ENCODE measurements at regions not wholly inside any gene's neighbourhood (a gene's known extent, or its start where the extent isn't known, plus 50 kb on each side); places are given as distances from the start of the nearest gene placed in this dataset.

DNA sequence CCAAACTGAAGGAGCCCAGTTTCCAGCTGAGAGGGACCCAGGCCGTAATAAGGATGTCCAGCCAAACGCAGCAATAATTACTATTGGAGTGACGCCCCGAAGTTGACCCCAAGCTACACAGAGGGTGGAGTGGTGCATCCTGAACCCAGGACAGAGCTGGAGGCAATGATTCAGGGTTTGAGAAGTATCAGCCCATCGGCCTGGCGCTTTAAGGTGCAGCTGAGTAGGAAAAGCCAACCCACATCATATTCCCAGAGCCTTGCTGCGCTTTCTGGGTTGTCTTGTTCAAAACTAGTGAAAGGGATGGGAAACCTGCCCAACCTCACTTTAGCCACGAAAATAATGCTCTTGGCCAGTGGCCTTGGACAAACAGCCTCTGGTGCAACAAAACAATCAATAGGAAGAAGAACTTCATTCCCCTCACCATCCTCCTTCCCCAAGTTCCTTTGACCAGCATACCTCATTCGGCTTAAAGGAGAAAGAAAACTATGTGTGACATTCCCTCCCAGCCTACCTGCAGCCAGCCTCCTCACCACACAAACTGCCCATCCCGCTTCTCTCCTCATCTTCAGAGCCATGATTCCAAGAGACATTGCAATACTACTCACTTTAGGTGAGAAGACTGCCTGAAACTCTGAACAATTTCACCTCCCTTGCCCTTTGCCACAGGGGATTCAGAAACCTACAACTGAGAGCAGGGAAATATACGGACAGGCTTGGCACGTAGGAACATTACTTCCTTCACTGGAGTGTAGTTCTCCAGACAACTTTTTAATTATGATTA is 217.2 kb upstream of the MKLN1 start:
- no peak for DNase-seq (ENCODE audit: extremely low spot score)
- Histone ChIP-seq H3K36me3 (ENCODE audit: insufficient read depth) (no peaks in the 10 kb centered on the region), H3K27ac (ENCODE audit: low read depth) (peak overlapping the region; percentile 93), H3K4me3 (ENCODE audit: low read depth, low read length) (peak overlapping the region; percentile 61), H3K4me1 (ENCODE audit: insufficient read depth) (no peaks in the 10 kb centered on the region)
- WGBS: 17% methylated on average over 12 of the region's 12 CpGs

DNA sequence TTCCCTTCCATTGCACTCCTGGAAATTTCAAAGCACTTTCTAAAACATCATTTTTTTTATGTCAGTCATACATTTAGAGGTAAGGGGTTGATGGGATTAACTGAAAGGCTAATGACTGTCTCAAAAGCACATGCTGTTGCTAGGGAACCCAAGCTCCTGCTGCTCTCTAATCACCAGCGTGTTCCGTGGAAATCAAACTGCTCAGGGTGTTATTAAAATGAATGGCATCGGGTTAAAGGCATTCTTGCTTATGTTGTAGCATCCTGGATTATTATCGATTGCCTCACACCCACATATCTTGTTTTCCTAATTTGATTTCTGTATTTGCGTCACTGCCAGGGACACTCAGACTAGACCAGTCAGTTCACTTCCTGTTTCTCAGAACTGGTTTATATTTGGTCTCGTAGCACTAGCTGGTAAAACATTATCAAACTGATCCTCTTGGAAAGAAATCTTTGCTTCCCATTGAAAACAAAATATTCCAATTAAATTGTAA is 216.5 kb upstream of the MKLN1 start:
- 19% methylated on average over 6 of the region's 6 CpGs for WGBS
- Histone ChIP-seq H3K36me3 (ENCODE audit: insufficient read depth) (no peaks in the 10 kb centered on the region), H3K27ac (ENCODE audit: low read depth) (peak overlapping the region; percentile 56), H3K4me3 (ENCODE audit: low read depth, low read length) (peak overlapping the region; percentile 61), H3K4me1 (ENCODE audit: insufficient read depth) (no peaks in the 10 kb centered on the region)
- no peak for DNase-seq (ENCODE audit: extremely low spot score)

DNA sequence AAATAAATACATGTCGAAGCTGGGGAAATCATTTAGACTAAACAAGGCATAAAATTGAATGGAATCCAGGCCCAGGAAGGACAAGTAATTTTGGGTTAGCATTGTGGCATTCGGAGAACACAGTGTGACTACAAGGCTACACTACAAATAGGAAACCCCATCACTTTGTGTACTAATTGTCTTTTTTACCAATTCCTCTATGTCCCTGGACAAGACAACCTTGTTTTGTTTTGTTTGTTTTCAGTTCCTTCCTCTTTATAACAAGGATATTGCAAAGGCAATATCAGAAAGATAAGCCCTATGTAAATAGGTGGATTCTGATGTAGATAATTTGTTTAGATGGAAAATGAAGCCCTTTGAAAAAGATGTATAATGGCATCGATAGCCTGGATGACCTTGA is 215.9 kb upstream of the MKLN1 start:
- no peak for DNase-seq (ENCODE audit: extremely low spot score)
- no peaks in the 10 kb centered on the region for H3K36me3 ChIP-seq (ENCODE audit: insufficient read depth)
- no peak overlapping the region for H3K27ac ChIP-seq (ENCODE audit: low read depth)
- WGBS: 81% methylated on average over 3 of the region's 3 CpGs
- H3K4me3 ChIP-seq (ENCODE audit: low read depth, low read length): no peak overlapping the region
- H3K4me1 ChIP-seq (ENCODE audit: insufficient read depth): no peaks in the 10 kb centered on the region

DNA sequence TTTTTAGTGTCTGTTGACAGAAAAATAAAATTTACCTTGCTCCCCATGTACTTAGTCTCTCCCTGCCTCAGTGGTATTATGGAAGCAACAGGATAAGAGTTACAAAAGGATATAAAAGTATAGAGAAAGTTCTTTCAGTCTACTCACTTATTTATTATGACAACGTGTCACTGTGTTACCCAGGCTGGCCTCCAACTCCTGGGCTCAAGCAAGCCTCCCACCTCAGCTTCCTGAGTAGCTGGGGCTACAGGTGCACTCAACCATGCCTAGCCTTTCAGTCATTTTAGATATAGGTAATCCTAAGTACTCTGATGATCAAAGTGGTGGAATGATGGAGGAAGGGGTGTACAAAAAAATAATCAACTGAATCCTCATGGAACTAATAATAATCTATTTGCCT is 215.2 kb upstream of the MKLN1 start:
- no peaks in the 10 kb centered on the region for H3K36me3 ChIP-seq (ENCODE audit: insufficient read depth)
- no peak for DNase-seq (ENCODE audit: extremely low spot score)
- H3K4me1 ChIP-seq (ENCODE audit: insufficient read depth): no peaks in the 10 kb centered on the region
- no peak overlapping the region for H3K27ac ChIP-seq (ENCODE audit: low read depth)
- WGBS: 78% methylated on average over 1 of the region's 1 CpG
- H3K4me3 ChIP-seq (ENCODE audit: low read depth, low read length): no peak overlapping the region

DNA sequence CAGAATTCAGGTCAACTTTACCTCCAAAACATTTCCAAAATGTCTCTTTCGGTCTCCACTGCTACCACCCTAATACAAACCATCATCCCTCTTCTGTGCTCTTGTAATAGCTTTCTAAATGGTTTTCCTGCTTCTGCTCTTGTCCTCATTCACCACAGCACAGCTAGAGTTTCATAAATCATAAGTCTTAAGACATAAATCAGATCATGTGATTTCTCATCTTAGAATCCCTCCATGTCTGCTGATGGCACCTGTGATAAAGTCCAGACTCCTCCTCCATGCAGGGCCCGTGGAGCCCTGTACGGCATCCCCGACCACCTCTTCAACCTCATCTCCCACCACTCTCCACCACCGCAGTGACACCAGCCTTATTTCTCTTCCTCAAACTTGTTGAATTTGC is 212.3 kb upstream of the MKLN1 start:
- WGBS: 78% methylated on average over 5 of the region's 5 CpGs
- Histone ChIP-seq H3K4me1 (ENCODE audit: insufficient read depth) (no peaks in the 10 kb centered on the region), H3K36me3 (ENCODE audit: insufficient read depth) (no peaks in the 10 kb centered on the region), H3K27ac (ENCODE audit: low read depth) (no peak overlapping the region), H3K4me3 (ENCODE audit: low read depth, low read length) (no peak overlapping the region)
- DNase-seq (ENCODE audit: extremely low spot score): no peak

DNA sequence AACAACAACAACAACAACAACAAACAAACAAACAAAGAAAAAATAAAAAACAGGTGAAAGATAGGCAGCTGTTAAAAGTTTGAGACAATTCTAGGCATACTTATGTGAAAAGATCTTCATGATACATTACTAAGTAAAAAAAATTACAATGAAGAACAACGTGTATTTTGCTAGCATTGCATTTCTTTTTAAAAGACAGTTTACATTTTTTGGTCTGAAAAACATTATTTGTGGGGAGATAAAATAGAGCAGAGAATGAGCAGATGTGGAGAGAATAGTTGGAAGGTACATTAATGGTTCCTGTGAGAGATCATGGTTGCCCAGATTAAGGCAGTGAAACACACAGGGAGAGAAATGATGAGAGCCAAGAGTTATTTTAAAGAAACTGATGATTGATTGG is 210.2 kb upstream of the MKLN1 start:
- whole genome bisulfite sequencing: 60% methylated on average over 1 of the region's 1 CpG
- DNase-seq (ENCODE audit: extremely low spot score): no peak
- Histone ChIP-seq H3K27ac (ENCODE audit: low read depth) (no peak overlapping the region), H3K4me3 (ENCODE audit: low read depth, low read length) (no peak overlapping the region), H3K36me3 (ENCODE audit: insufficient read depth) (no peaks in the 10 kb centered on the region), H3K4me1 (ENCODE audit: insufficient read depth) (no peaks in the 10 kb centered on the region)

DNA sequence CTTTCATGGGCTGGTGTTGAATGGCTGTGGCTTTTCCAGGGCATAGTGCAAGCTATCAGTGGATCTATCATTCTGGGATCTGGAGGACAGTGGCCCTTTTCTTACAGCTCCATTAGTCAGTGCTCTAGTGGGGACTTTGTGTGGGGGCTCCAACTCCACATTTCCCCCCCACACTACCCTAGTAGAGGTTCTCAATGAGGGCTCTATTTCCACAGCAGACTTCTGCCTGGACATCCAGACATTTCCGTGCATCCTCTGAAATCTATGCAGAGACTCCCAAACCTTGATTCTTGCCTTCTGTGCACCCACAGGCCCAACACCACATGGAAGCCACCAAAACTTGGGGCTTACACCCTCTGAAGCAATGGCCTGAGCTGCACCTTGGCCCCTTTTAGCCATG is 208.3 kb upstream of the MKLN1 start:
- H3K36me3 ChIP-seq (ENCODE audit: insufficient read depth): no peaks in the 10 kb centered on the region
- H3K27ac ChIP-seq (ENCODE audit: low read depth): no peak overlapping the region
- H3K4me3 ChIP-seq (ENCODE audit: low read depth, low read length): no peak overlapping the region
- 98% methylated on average over 1 of the region's 1 CpG for WGBS
- no peaks in the 10 kb centered on the region for H3K4me1 ChIP-seq (ENCODE audit: insufficient read depth)
- DNase-seq (ENCODE audit: extremely low spot score): no peak

DNA sequence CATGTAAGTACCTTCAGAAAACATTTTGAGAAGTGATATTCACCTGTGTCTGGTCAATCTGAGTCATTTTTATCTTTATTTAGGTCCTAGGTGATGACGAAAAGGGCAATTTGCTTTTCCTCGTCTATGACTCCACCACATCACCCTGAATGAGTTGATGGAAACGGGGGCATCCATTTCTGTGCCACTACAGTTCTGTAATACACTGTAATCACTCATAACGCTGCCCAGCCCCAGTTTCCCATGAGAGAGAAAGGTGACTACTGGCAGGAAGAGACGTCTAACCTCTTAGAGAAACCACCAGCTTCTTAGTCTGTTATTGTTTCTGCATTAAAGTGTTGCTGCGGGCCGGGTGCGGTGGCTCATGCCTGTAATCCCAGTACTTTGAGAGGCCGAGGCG is 205.3 kb upstream of the MKLN1 start:
- 87% methylated on average over 10 of the region's 10 CpGs for WGBS
- Histone ChIP-seq H3K4me1 (ENCODE audit: insufficient read depth) (no peaks in the 10 kb centered on the region), H3K4me3 (ENCODE audit: low read depth, low read length) (no peak overlapping the region), H3K27ac (ENCODE audit: low read depth) (no peak overlapping the region), H3K36me3 (ENCODE audit: insufficient read depth) (no peaks in the 10 kb centered on the region)
- DNase-seq (ENCODE audit: extremely low spot score): no peak

DNA sequence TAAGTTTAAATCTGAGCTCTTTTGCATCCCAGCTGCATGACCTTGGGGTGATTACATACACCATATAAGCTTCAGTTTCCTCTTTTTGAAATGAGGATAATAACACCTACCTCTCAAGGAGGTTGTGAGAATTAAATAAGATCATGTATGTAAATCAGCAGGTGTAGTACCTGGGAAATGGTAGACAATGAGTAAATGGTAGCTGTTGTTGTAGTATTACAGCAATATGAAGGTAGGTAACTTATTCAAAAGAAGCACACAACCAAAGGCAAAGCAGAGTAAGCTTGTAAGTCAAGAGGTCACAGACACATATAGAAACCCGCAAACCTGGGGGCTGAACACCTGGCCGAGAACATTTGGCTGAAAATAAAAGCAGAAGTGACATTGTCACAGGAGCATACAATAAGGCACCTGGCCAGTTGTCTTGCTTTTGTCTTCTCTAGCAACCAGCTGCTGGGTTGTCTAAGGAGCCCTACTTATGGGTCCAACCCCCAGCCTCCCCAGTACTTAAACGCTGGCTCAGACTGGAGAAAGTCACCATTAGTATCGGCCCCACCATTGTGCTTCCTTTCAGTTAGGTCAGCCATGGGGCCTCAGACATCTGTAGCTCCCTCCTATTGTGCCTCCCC is 203.6 kb upstream of the MKLN1 start:
- Histone ChIP-seq H3K27ac (ENCODE audit: low read depth) (no peak overlapping the region), H3K36me3 (ENCODE audit: insufficient read depth) (no peaks in the 10 kb centered on the region), H3K4me1 (ENCODE audit: insufficient read depth) (no peaks in the 10 kb centered on the region), H3K4me3 (ENCODE audit: low read depth, low read length) (no peak overlapping the region)
- no peak for DNase-seq (ENCODE audit: extremely low spot score)
- WGBS: 90% methylated on average over 4 of the region's 4 CpGs

DNA sequence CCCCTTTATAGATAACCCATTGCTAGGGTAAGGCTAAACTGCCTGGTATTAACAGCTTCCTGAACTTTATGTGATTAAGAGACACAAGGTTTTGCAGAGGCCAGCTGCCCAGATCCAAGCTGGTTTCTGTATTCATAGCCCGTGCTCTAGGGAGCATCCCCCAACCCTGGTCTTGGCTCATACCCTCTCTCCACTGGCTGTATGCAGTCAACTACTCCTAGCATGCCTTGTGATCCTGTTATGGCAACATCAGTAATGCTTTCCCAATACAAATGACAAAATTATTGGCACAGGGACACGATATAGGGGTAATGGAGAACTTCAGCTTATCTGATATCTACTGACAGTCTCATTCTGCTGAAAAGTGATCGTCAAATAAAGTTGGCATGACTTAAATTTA is 202.8 kb upstream of the MKLN1 start:
- Histone ChIP-seq H3K4me3 (ENCODE audit: low read depth, low read length) (no peak overlapping the region), H3K36me3 (ENCODE audit: insufficient read depth) (no peaks in the 10 kb centered on the region), H3K27ac (ENCODE audit: low read depth) (no peak overlapping the region), H3K4me1 (ENCODE audit: insufficient read depth) (no peaks in the 10 kb centered on the region)
- 64% methylated on average over 3 of the region's 3 CpGs for WGBS
- no peak for DNase-seq (ENCODE audit: extremely low spot score)

DNA sequence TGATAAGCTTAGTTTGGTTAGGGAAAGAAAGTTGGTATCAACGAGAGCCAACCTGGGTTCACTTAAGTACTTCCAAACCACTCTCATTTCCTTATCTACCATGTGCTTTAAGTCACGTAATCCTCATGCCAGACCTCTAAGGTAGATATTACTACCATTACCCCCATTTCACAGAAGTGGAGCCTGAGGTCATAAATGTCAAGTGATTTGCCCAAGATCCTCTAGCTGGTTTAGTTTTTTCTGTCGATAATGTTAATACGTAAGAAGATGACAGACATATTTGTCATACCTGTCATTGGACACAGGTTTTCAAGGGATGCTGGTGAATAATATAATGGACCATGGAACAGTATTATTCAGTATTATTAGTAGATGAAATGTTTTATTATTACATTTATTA is 197.4 kb upstream of the MKLN1 start:
- 69% methylated on average over 4 of the region's 4 CpGs for WGBS
- Histone ChIP-seq H3K36me3 (ENCODE audit: insufficient read depth) (no peaks in the 10 kb centered on the region), H3K27ac (ENCODE audit: low read depth) (no peak overlapping the region), H3K4me1 (ENCODE audit: insufficient read depth) (no peaks in the 10 kb centered on the region), H3K4me3 (ENCODE audit: low read depth, low read length) (no peak overlapping the region)
- DNase-seq (ENCODE audit: extremely low spot score): no peak

DNA sequence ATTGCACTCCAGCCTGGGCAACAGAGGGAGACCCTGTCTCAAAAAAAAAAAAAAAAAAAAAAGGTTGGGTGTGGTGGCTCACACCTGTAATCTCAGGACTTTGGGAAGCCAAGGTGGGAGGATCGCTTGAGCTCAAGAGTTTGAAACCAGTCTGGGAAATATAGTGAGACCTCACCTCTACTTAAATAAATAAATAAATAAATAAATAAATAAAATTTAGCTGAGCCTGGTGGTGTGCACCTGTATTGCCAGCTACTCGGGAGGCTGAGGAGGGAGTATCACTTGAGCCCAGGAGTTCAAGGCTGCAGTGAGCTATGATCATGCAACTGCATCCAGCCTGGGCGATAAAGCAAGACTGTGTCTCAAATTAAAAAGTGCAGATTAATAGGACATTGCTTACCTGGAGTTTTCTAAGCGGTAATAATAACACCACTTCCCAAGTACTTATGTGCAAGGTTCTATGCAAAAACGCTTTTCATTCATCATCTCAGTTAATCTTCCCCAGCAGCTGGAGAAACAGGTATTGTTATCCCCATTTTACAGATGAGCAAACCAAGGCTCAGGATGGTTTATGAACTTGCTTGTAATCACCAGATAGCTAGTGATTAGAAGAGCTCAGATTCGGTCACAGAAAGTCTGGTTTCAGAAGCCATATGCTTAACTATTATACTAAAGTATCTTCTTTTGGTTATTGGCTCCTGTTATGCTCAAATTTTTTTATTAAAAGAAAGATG is 196.5 kb upstream of the MKLN1 start:
- no peak for DNase-seq (ENCODE audit: extremely low spot score)
- WGBS: 95% methylated on average over 6 of the region's 6 CpGs
- Histone ChIP-seq H3K36me3 (ENCODE audit: insufficient read depth) (no peaks in the 10 kb centered on the region), H3K4me3 (ENCODE audit: low read depth, low read length) (no peak overlapping the region), H3K27ac (ENCODE audit: low read depth) (no peak overlapping the region), H3K4me1 (ENCODE audit: insufficient read depth) (no peaks in the 10 kb centered on the region)

DNA sequence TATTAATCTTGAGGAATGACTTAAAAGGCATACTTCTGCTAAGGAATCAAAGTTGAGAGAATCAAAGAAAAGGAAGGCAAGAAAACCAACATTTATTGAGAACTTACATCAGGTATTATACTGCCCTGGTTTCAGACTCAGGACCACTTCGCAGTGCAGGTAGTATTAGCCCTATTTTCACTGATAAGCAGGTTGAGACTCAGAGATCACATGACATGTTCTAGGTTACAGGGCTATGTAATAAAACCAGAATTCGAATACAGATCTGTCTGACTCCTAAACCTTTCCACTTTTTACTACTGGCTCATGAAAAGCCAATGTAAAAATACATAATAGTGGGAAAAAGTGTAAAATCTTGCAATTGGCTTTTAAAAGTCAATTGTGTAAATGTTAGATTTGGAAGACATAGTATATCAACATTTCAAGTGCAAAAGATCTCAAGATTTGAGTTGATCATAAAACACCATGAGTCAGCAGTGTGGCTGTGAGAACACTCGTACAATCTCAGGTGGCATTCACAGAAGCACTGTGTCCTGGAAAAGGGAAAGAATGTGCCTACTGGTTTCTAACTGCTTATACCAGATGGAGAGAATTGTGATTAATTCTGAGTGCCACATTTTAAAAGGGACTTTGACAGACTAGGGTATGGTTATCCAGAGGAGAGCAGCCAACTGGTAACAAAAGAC is 195.8 kb upstream of the MKLN1 start:
- DNase-seq (ENCODE audit: extremely low spot score): no peak
- Histone ChIP-seq H3K4me1 (ENCODE audit: insufficient read depth) (no peaks in the 10 kb centered on the region), H3K36me3 (ENCODE audit: insufficient read depth) (no peaks in the 10 kb centered on the region), H3K27ac (ENCODE audit: low read depth) (no peak overlapping the region), H3K4me3 (ENCODE audit: low read depth, low read length) (no peak overlapping the region)
- WGBS: 78% methylated on average over 3 of the region's 3 CpGs
